Peyer's patch (tissue), 4 donors: ENCODE measurements at regions not wholly inside any gene's neighbourhood (a gene's known extent, or its start where the extent isn't known, plus 50 kb on each side); places are given as distances from the start of the nearest gene placed in this dataset.

Source experiments
- POLR2A ChIP-seq, 2 donors: fragments of 450-650 bp; IDR thresholded peaks; one replicate each; pipeline ENCODE4 v1.5.1; 2017; ENCODE audit warnings: antibody characterized with exemption in 2 of 2, mild to moderate bottlenecking in 2 of 2, moderate library complexity in 2 of 2
- TF ChIP-seq, protein P1 (sequence below), 6 experiments: fragments of 450-650 bp in 4 of 6; fragments of 200-600 bp in 2 of 6; sonication (generic) in 1 of 6; IDR thresholded peaks; one replicate each; pipeline ENCODE4 v1.5.1; 2017 to 2019; ENCODE audit warnings: antibody characterized with exemption in 6 of 6, mild to moderate bottlenecking in 3 of 6, moderate library complexity in 1 of 6

DNA sequence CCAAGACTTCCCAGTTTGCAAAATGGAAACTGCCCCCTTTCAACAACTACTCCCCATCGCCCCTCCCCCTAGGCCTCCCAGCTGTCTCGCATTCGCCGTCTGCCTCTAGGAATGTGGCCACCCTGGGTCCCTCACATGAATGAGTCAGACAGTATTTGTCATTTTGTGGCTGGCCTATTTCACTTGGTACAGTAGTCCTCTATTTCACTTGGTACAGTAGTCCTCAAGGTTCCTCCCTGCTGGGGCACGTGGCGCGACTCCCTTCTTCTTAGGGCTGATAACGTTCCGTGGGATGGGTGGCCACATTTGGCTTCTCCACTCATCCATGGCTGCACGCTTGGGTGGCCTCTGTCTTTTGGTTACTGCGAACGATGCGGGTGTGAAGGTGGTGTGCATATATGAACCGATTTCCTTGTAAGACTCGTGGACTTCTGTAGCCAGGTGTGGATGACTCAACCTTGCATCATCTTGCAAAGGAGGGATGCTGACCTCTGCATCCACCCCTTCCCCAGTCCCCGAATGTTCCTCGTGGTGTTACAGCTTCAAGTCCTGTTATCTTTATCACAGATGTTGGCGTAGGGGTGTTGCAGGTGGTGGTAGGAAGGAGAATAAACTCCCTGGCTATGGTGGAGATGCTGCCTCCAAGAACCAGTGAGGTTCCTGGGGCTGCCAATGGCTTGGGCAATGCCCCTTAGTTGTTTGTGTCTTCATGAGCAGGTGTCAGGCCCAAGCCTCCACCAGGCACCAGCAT lies 112.1 kb upstream of the SOX1 start:
- TF ChIP-seq POLR2A (IDR thresholded peaks at IDR 0.05) = no peak
- TF ChIP-seq, protein P1, sequence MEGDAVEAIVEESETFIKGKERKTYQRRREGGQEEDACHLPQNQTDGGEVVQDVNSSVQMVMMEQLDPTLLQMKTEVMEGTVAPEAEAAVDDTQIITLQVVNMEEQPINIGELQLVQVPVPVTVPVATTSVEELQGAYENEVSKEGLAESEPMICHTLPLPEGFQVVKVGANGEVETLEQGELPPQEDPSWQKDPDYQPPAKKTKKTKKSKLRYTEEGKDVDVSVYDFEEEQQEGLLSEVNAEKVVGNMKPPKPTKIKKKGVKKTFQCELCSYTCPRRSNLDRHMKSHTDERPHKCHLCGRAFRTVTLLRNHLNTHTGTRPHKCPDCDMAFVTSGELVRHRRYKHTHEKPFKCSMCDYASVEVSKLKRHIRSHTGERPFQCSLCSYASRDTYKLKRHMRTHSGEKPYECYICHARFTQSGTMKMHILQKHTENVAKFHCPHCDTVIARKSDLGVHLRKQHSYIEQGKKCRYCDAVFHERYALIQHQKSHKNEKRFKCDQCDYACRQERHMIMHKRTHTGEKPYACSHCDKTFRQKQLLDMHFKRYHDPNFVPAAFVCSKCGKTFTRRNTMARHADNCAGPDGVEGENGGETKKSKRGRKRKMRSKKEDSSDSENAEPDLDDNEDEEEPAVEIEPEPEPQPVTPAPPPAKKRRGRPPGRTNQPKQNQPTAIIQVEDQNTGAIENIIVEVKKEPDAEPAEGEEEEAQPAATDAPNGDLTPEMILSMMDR (IDR thresholded peaks at IDR 0.05) = no peak
